MCF 10A (cell line): ENCODE measurements at regions not wholly inside any gene's neighbourhood (a gene's known extent, or its start where the extent isn't known, plus 50 kb on each side); places are given as distances from the start of the nearest gene placed in this dataset.

Source experiments
- BruUV-seq: library from RNA; stranded (reverse); fragments of 400-500 nt; replicated peaks from 2 replicates; lab custom pipeline; 2021; lab: Mats Ljungman, UMichigan
- CTCF ChIA-PET: fragments of 300-600 bp; sonication (Branson Sonifier 250); formaldehyde crosslinking; extraction: SDS; loops from one replicate; lab custom pipeline; 2021; ENCODE audit warnings: antibody characterized with exemption, inconsistent platforms; lab: Yijun Ruan, JAX
- POLR2A ChIA-PET: fragments of 300-600, 350-650 bp; sonication (Branson Sonifier 250); formaldehyde crosslinking; extraction: SDS; loops from one replicate; lab custom pipeline; 2020; ENCODE audit warnings: antibody characterized with exemption, inconsistent platforms; lab: Yijun Ruan, JAX
- DNase-seq: peaks from one replicate; pipeline ENCODE4 v3.0.0-alpha.2; 2018; ENCODE audit not compliant: unreplicated experiment
- H3K27ac Mint-ChIP-seq: one replicate; pipeline ENCODE4 v1.8.0; 2022; ENCODE audit warnings: mild to moderate bottlenecking, low read depth, mixed read lengths; ENCODE audit not compliant: unreplicated experiment
- H3K27me3 Mint-ChIP-seq: one replicate; pipeline ENCODE4 v1.8.0; 2022; ENCODE audit warnings: mixed read lengths; ENCODE audit not compliant: insufficient read depth, unreplicated experiment
- H3K36me3 Mint-ChIP-seq: one replicate; pipeline ENCODE4 v1.8.0; 2022; ENCODE audit warnings: mild to moderate bottlenecking, moderate library complexity, mixed read lengths; ENCODE audit not compliant: insufficient read depth, unreplicated experiment
- H3K4me1 Mint-ChIP-seq: one replicate; pipeline ENCODE4 v1.8.0; 2022; ENCODE audit warnings: mixed read lengths; ENCODE audit not compliant: insufficient read depth, unreplicated experiment
- H3K4me3 Mint-ChIP-seq: one replicate; pipeline ENCODE4 v1.8.0; 2022; ENCODE audit warnings: mild to moderate bottlenecking, moderate library complexity, mixed read lengths; ENCODE audit not compliant: unreplicated experiment
- H3K9me3 Mint-ChIP-seq: one replicate; pipeline ENCODE4 v1.8.0; 2022; ENCODE audit warnings: mixed read lengths; ENCODE audit not compliant: unreplicated experiment
- CTCF ChIP-seq: fragments of 200-600 bp; IDR thresholded peaks from one replicate; pipeline ENCODE4 v1.8.0; 2022; ENCODE audit warnings: antibody characterized with exemption, mild to moderate bottlenecking; ENCODE audit not compliant: unreplicated experiment
- intact Hi-C: fragments of 100-400 bp; cut with micrococcal nuclease; formaldehyde crosslinking; loops from 2 replicates; pipeline ENCODE4 v1.14.1; 2022

GRCh38 chr5:82365026-82365425 is 86.9 kb upstream of the RPS23 start:
- no peak for TF ChIP-seq CTCF
- Mint-ChIP-seq H3K27me3 (no peaks in the 10 kb centered on the region), H3K4me1 (peaks cover 26% of the 10 kb centered on the region), H3K36me3 (no peaks in the 10 kb centered on the region), H3K4me3 (no peak overlapping the region), H3K9me3 (no peaks in the 10 kb centered on the region), H3K27ac (no peak overlapping the region)
- ChIA-PET CTCF (interaction anchor here (0.6 to 1.8 kb wide), 12 partner anchors 12 to 1199 kb away, joined by 3 to 6 read pairs (median 4); no protein-coding TSS in a partner anchor), POLR2A (interaction anchor here (1.4 kb wide), 1 partner anchor 56 kb away, joined by 5 read pairs; no protein-coding TSS in a partner anchor)
- DNase-seq = no peak
- BruUV-seq = no TSS peak
- intact Hi-C loops = loop anchor here (1.0 kb wide), 1 partner anchor 56 kb away; no protein-coding TSS in a partner anchor

GRCh38 chr5:82364497-82364896 is 86.3 kb upstream of the RPS23 start:
- Mint-ChIP-seq H3K27me3 (no peaks in the 10 kb centered on the region), H3K4me3 (no peak overlapping the region), H3K36me3 (no peaks in the 10 kb centered on the region), H3K4me1 (peaks cover 31% of the 10 kb centered on the region), H3K9me3 (no peaks in the 10 kb centered on the region), H3K27ac (no peak overlapping the region)
- CTCF ChIA-PET = interaction anchor here (0.6 to 1.8 kb wide), 12 partner anchors 12 to 1198 kb away, joined by 3 to 5 read pairs (median 4); no protein-coding TSS in a partner anchor
- BruUV-seq = no TSS peak
- peak; percentile 73 for DNase-seq
- peak; percentile 54 for TF ChIP-seq CTCF
- POLR2A ChIA-PET = interaction anchor here (1.4 kb wide), 1 partner anchor 57 kb away, joined by 5 read pairs; no protein-coding TSS in a partner anchor
- intact Hi-C loops = loop anchor here (1.0 kb wide), 3 partner anchors 41 to 269 kb away; no protein-coding TSS in a partner anchor

- Mint-ChIP-seq H3K27me3 (no peaks in the 10 kb centered on the region), H3K4me1 (peaks cover 38% of the 10 kb centered on the region), H3K36me3 (no peaks in the 10 kb centered on the region), H3K27ac (no peak overlapping the region), H3K4me3 (no peak overlapping the region), H3K9me3 (no peaks in the 10 kb centered on the region)
- TF ChIP-seq CTCF = no peak
- CTCF ChIA-PET = interaction anchor here (1.0 to 1.1 kb wide), 2 partner anchors 44 to 1110 kb away, joined by 3 read pairs; no protein-coding TSS in a partner anchor
- BruUV-seq = no TSS peak
- intact Hi-C loops = no loop called here
- POLR2A ChIA-PET = no interaction called here
- no peak for DNase-seq
Observed at GRCh38 chr5:82363524-82363923, 85.4 kb upstream of the RPS23 start.

DNA sequence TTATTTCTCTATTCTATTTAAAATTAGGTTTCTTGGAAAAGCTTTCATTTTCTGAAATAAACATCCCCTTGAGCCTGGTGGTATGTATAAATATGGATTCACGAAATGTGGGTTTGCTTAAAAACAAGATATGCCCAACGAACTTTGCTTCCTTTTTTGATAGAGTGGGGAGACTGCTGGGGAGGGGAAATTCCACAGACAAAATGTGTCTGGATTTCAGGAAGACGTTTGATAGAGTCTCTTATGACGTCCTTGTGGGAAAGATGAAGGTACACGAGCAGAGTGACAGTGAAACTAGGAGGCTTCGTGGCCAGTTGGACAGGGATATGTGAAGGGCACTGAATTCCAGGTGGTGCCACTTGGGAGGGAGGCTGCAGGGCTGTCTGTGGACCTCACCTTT is 84.5 kb upstream of the RPS23 start:
- no TSS peak for BruUV-seq
- no peaks in the 10 kb centered on the region for H3K27me3 Mint-ChIP-seq

More for the DNA sequence above, 84.5 kb upstream of the RPS23 start:
- Mint-ChIP-seq H3K36me3 (no peaks in the 10 kb centered on the region), H3K4me1 (peaks cover 47% of the 10 kb centered on the region), H3K4me3 (no peak overlapping the region), H3K27ac (peak overlapping the region; percentile 75), H3K9me3 (no peaks in the 10 kb centered on the region)
- CTCF ChIA-PET = interaction anchor here (0.7 to 1.9 kb wide), 4 partner anchors 10 to 52 kb away, joined by 3 to 5 read pairs (median 3); no protein-coding TSS in a partner anchor
- intact Hi-C loops = no loop called here
- TF ChIP-seq CTCF = no peak
- POLR2A ChIA-PET = no interaction called here
- DNase-seq = no peak
